ENCODE measurements at regions not wholly inside any gene's neighbourhood (a gene's known extent, or its start where the extent isn't known, plus 50 kb on each side); places are given as distances from the start of the nearest gene placed in this dataset.

DNA sequence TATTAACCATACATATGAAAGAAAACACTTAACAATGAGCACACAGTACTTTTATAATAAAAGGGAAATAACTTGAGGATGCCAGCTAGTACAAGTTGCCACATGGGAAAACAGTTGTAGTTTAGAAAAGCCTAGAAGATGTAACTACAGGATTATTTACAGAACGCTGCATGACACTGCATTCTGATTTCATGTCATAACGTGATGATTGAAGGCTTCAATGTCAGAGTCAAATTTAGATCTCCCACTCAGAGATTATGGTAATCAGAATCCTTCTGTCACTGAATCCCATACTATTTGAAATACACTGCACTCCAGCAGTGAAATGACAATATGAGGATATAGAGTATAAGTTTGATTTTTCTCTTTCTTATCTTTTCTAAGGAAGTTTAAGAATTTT, 253.9 kb upstream of the LRRN1 start:
- no peak for TF ChIP-seq EZH2 (IDR thresholded peaks at IDR 0.05; ENCODE audit: borderline replicate concordance, insufficient read depth, low read depth, low read length, poor library complexity, severe bottlenecking)
- TF ChIP-seq, protein P1, sequence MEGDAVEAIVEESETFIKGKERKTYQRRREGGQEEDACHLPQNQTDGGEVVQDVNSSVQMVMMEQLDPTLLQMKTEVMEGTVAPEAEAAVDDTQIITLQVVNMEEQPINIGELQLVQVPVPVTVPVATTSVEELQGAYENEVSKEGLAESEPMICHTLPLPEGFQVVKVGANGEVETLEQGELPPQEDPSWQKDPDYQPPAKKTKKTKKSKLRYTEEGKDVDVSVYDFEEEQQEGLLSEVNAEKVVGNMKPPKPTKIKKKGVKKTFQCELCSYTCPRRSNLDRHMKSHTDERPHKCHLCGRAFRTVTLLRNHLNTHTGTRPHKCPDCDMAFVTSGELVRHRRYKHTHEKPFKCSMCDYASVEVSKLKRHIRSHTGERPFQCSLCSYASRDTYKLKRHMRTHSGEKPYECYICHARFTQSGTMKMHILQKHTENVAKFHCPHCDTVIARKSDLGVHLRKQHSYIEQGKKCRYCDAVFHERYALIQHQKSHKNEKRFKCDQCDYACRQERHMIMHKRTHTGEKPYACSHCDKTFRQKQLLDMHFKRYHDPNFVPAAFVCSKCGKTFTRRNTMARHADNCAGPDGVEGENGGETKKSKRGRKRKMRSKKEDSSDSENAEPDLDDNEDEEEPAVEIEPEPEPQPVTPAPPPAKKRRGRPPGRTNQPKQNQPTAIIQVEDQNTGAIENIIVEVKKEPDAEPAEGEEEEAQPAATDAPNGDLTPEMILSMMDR (IDR thresholded peaks at IDR 0.05) = no peak

Measured in B cell (primary cell).